ENCODE measurements at regions not wholly inside any gene's neighbourhood (a gene's known extent, or its start where the extent isn't known, plus 50 kb on each side); places are given as distances from the start of the nearest gene placed in this dataset.

GRCh38 chr6:156174031-156174890 lies 602.9 kb upstream of the ARID1B start:
- TF ChIP-seq SPI1 (IDR thresholded peaks at IDR 0.05; ENCODE audit: borderline replicate concordance, low read depth) (no peak), CTCF (IDR thresholded peaks at IDR 0.05; ENCODE audit: insufficient read depth, low read length) (no peak), REST (IDR thresholded peaks at IDR 0.05; ENCODE audit: insufficient replicate concordance, low read depth) (no peak), POLR2AphosphoS5 (IDR thresholded peaks at IDR 0.05; ENCODE audit: low read depth) (no peak)
- no peak overlapping the region for H3K4me3 ChIP-seq (replicated peaks; ENCODE audit: insufficient read depth, low read length)
- no peak overlapping the region for H3K27ac ChIP-seq (replicated peaks)
- no peaks in the 10 kb centered on the region for H3K27me3 ChIP-seq (ENCODE audit: insufficient read depth, poor library complexity, severe bottlenecking)
- no peak for DNase-seq (ENCODE audit: low read depth in 1 of 2, low spot score in 1 of 2)

GRCh38 chr6:156169371-156169770 lies 607.8 kb upstream of the ARID1B start:
- no peak overlapping the region for H3K27ac ChIP-seq (replicated peaks)
- no peak overlapping the region for H3K4me3 ChIP-seq (replicated peaks; ENCODE audit: insufficient read depth, low read length)
- no peaks in the 10 kb centered on the region for H3K27me3 ChIP-seq (ENCODE audit: insufficient read depth, poor library complexity, severe bottlenecking)
- TF ChIP-seq CTCF (IDR thresholded peaks at IDR 0.05; ENCODE audit: insufficient read depth, low read length) = no peak
- no peak for TF ChIP-seq REST (IDR thresholded peaks at IDR 0.05; ENCODE audit: insufficient replicate concordance, low read depth)
- TF ChIP-seq POLR2AphosphoS5 (IDR thresholded peaks at IDR 0.05; ENCODE audit: low read depth) = no peak
- TF ChIP-seq SPI1 (IDR thresholded peaks at IDR 0.05; ENCODE audit: borderline replicate concordance, low read depth) = no peak
- TF ChIP-seq GABPA (IDR thresholded peaks at IDR 0.05; ENCODE audit: low read depth) = no peak
- no peak for DNase-seq (ENCODE audit: low read depth in 1 of 2, low spot score in 1 of 2)

- no peak overlapping the region for H3K4me3 ChIP-seq (replicated peaks; ENCODE audit: insufficient read depth, low read length)
- DNase-seq (ENCODE audit: low read depth in 1 of 2, low spot score in 1 of 2) = no peak
- TF ChIP-seq SPI1 (IDR thresholded peaks at IDR 0.05; ENCODE audit: borderline replicate concordance, low read depth) (no peak), POLR2AphosphoS5 (IDR thresholded peaks at IDR 0.05; ENCODE audit: low read depth) (no peak), GABPA (IDR thresholded peaks at IDR 0.05; ENCODE audit: low read depth) (no peak), CTCF (IDR thresholded peaks at IDR 0.05; ENCODE audit: insufficient read depth, low read length) (no peak), REST (IDR thresholded peaks at IDR 0.05; ENCODE audit: insufficient replicate concordance, low read depth) (no peak)
- no peak overlapping the region for H3K27ac ChIP-seq (replicated peaks)
- H3K27me3 ChIP-seq (ENCODE audit: insufficient read depth, poor library complexity, severe bottlenecking) = no peaks in the 10 kb centered on the region
These were observed 609.5 kb upstream of the ARID1B start for GRCh38 chr6:156167625-156168071.
